GM23338 (cell line): ENCODE measurements at regions not wholly inside any gene's neighbourhood (a gene's known extent, or its start where the extent isn't known, plus 50 kb on each side); places are given as distances from the start of the nearest gene placed in this dataset.

Experiments
- ATAC-seq: fragments of 200-7000 bp; cut with Tn5 transposase; 3 replicates; pipeline ENCODE4 v1.9.1; 2020
- DNase-seq: peaks from one replicate; pipeline ENCODE4 v3.0.0-alpha.2; 2015; ENCODE audit warnings: low spot score
- H2AFZ ChIP-seq: fragments of 200-600 bp; sonication (generic); 2 replicates; pipeline ENCODE4 v1.8.0; 2016; ENCODE audit warnings: antibody characterized with exemption, mild to moderate bottlenecking, moderate library complexity
- H3F3A ChIP-seq: fragments of 200-600 bp; sonication (generic); replicated peaks from 2 replicates; pipeline ENCODE4 v1.8.0; 2017; ENCODE audit warnings: antibody characterized with exemption, mixed run types, low read depth
- H3K27ac ChIP-seq: fragments of 200-600 bp; sonication (generic); 2 replicates; pipeline ENCODE4 v1.6.1; 2016; ENCODE audit warnings: low read depth
- H3K27me3 ChIP-seq: fragments of 200-600 bp; sonication (generic); 2 replicates; pipeline ENCODE4 v1.8.0; 2016; ENCODE audit warnings: mild to moderate bottlenecking, mixed run types, moderate library complexity; ENCODE audit not compliant: insufficient read depth
- H3K36me3 ChIP-seq: fragments of 200-600 bp; sonication (generic); 2 replicates; pipeline ENCODE4 v1.8.0; 2016; ENCODE audit warnings: mild to moderate bottlenecking; ENCODE audit not compliant: insufficient read depth
- H3K4me1 ChIP-seq: fragments of 200-600 bp; sonication (generic); 2 replicates; pipeline ENCODE4 v1.8.0; 2016; ENCODE audit warnings: mild to moderate bottlenecking, moderate library complexity; ENCODE audit not compliant: insufficient read depth
- H3K4me2 ChIP-seq: fragments of 200-600 bp; sonication (generic); 2 replicates; pipeline ENCODE4 v1.7.1; 2017; ENCODE audit warnings: mixed run types
- H3K4me3 ChIP-seq: fragments of 200-600 bp; sonication (generic); 2 replicates; pipeline ENCODE4 v1.6.1; 2016; ENCODE audit warnings: mixed run types
- H3K79me2 ChIP-seq: fragments of 200-600 bp; sonication (generic); replicated peaks from 2 replicates; pipeline ENCODE4 v1.8.0; 2017; ENCODE audit warnings: mild to moderate bottlenecking; ENCODE audit not compliant: insufficient read depth
- H3K9me2 ChIP-seq: fragments of 200-600 bp; sonication (generic); 2 replicates; pipeline ENCODE4 v1.8.0; 2017; ENCODE audit not compliant: insufficient read depth
- H4K20me1 ChIP-seq: fragments of 200-600 bp; sonication (generic); replicated peaks from 2 replicates; pipeline ENCODE4 v1.8.0; 2017; ENCODE audit warnings: mild to moderate bottlenecking; ENCODE audit not compliant: insufficient read depth
- H3K27ac Mint-ChIP-seq: 2 replicates; pipeline ENCODE4 v1.8.0; 2020; ENCODE audit warnings: inconsistent platforms, mild to moderate bottlenecking, moderate library complexity, mixed read lengths
- H3K27me3 Mint-ChIP-seq: 3 replicates; pipeline ENCODE4 v1.8.0; 2022; ENCODE audit warnings: low read depth, mild to moderate bottlenecking, moderate library complexity, mixed read lengths, inconsistent platforms; ENCODE audit not compliant: insufficient read depth, poor library complexity
- H3K36me3 Mint-ChIP-seq: 3 replicates; pipeline ENCODE4 v1.8.0; 2021; ENCODE audit warnings: low read depth, mild to moderate bottlenecking, inconsistent platforms, moderate library complexity, mixed read lengths
- H3K4me1 Mint-ChIP-seq: 3 replicates; pipeline ENCODE4 v1.8.0; 2020; ENCODE audit warnings: mild to moderate bottlenecking, inconsistent platforms, mixed read lengths
- H3K4me3 Mint-ChIP-seq: 3 replicates; pipeline ENCODE4 v1.8.0; 2021; ENCODE audit warnings: moderate library complexity, mild to moderate bottlenecking, inconsistent platforms, mixed read lengths
- H3K9me3 Mint-ChIP-seq: 3 replicates; pipeline ENCODE4 v1.8.0; 2020; ENCODE audit warnings: moderate library complexity, mild to moderate bottlenecking, inconsistent platforms, mixed read lengths
- CTCF ChIP-seq, 2 experiments: fragments of 200-600 bp in 1 of 2; sonication (generic) in 1 of 2; conservative IDR thresholded peaks; 2 replicates each; pipeline versions ENCODE4 v1.5.1 to v1.6.1; 2016 to 2017; ENCODE audit warnings: antibody characterized with exemption in 2 of 2, low read depth in 2 of 2, mild to moderate bottlenecking in 2 of 2, moderate library complexity in 1 of 2
- ETS1 ChIP-seq: IDR thresholded peaks from 2 replicates; pipeline ENCODE4 v1.6.1; 2016; ENCODE audit warnings: antibody characterized with exemption
- EZH2 ChIP-seq: fragments of 200-600 bp; sonication (generic); IDR thresholded peaks from one replicate; pipeline ENCODE4 v1.8.0; 2017; ENCODE audit warnings: antibody characterized with exemption, mild to moderate bottlenecking, low read depth; ENCODE audit not compliant: unreplicated experiment
- JUNB ChIP-seq: IDR thresholded peaks from one replicate; pipeline ENCODE4 v1.6.1; 2016; ENCODE audit warnings: antibody characterized with exemption; ENCODE audit not compliant: unreplicated experiment
- POLR2AphosphoS5 ChIP-seq: IDR thresholded peaks from 2 replicates; pipeline ENCODE4 v1.6.1; 2016; ENCODE audit warnings: antibody characterized with exemption, low read depth
- STAT1 ChIP-seq: IDR thresholded peaks from one replicate; pipeline ENCODE4 v1.6.1; 2016; ENCODE audit warnings: antibody characterized with exemption; ENCODE audit not compliant: unreplicated experiment
- ZNF331 ChIP-seq: fragments of 250-450 bp; sonication (Bioruptor Pico); IDR thresholded peaks from 2 replicates; pipeline ENCODE4 v1.5.0; 2020; ENCODE audit warnings: low read depth, mild to moderate bottlenecking, moderate library complexity
- ZNF462 ChIP-seq: fragments of 250-450 bp; sonication (Bioruptor Pico); IDR thresholded peaks from 2 replicates; pipeline ENCODE4 v1.5.0; 2020; ENCODE audit warnings: mild to moderate bottlenecking, moderate library complexity

- Histone ChIP-seq H4K20me1 (no peaks in the 10 kb centered on the region), H3K4me2 (no peak overlapping the region), H2AFZ (no peak overlapping the region), H3K36me3 (no peaks in the 10 kb centered on the region), H3K4me1 (0 out of 2 replicates have a peak, but pooled peaks cover 9% of the 10 kb centered on the region), H3F3A (no peaks in the 10 kb centered on the region), H3K9me2 (no peaks in the 10 kb centered on the region), H3K27ac (no peak overlapping the region), H3K79me2 (no peaks in the 10 kb centered on the region), H3K4me3 (no peak overlapping the region), H3K27me3 (no peaks in the 10 kb centered on the region)
- Mint-ChIP-seq H3K36me3 (no peaks in the 10 kb centered on the region), H3K4me1 (peaks cover 18% of the 10 kb centered on the region), H3K4me3 (no peak overlapping the region), H3K27me3 (peaks cover 2% of the 10 kb centered on the region), H3K9me3 (no peaks in the 10 kb centered on the region), H3K27ac (no peak overlapping the region)
- DNase-seq (peak; percentile 3), ATAC-seq (peak; percentile 25; the same call in 2 of the 3 replicates)
- TF ChIP-seq CTCF (conservative IDR thresholded peaks at IDR 0.05; ENCODE audit: low read depth in 2 of 2) (peak; percentile 40 to 64), STAT1 (no peak)
Observed at GRCh38 chr4:126396703-126397102, 1081.9 kb downstream of the FAT4 start.

GRCh38 chr4:126404549-126404948 lies 1089.8 kb downstream of the FAT4 start:
- Histone ChIP-seq H3K79me2 (no peaks in the 10 kb centered on the region), H3K4me2 (no peak overlapping the region), H3K4me1 (no peaks in the 10 kb centered on the region), H4K20me1 (no peaks in the 10 kb centered on the region), H3K9me2 (no peaks in the 10 kb centered on the region), H3K4me3 (no peak overlapping the region), H2AFZ (no peak overlapping the region), H3K27ac (no peak overlapping the region), H3F3A (no peaks in the 10 kb centered on the region), H3K27me3 (no peaks in the 10 kb centered on the region), H3K36me3 (no peaks in the 10 kb centered on the region)
- Mint-ChIP-seq H3K27me3 (no peaks in the 10 kb centered on the region), H3K4me3 (no peak overlapping the region), H3K27ac (no peak overlapping the region), H3K4me1 (no peaks in the 10 kb centered on the region), H3K9me3 (no peaks in the 10 kb centered on the region), H3K36me3 (no peaks in the 10 kb centered on the region)
- DNase-seq (no peak), ATAC-seq (no peak)
- TF ChIP-seq ZNF462 (no peak), POLR2AphosphoS5 (no peak), EZH2 (no peak), CTCF (conservative IDR thresholded peaks at IDR 0.05; ENCODE audit: low read depth in 2 of 2) (no peak), JUNB (no peak), ZNF331 (no peak), ETS1 (no peak), STAT1 (no peak)
